Natural killer cell (primary cell): ENCODE measurements at regions not wholly inside any gene's neighbourhood (a gene's known extent, or its start where the extent isn't known, plus 50 kb on each side); places are given as distances from the start of the nearest gene placed in this dataset.

Experiments
- ATAC-seq, 3 donors: fragments of 150-1000 bp in 2 of 3; fragments of 200-7000 bp in 1 of 3; cut with Tn5 transposase; 1 replicate in 1 of 3; 2 replicates in 2 of 3; pipeline ENCODE4 v1.10.0; 2021; ENCODE audit warnings: mild to moderate bottlenecking in 2 of 3, moderate library complexity in 2 of 3
- DNase-seq, 2 donors: peaks; one replicate each; pipeline versions ENCODE4 v3.0.0 to v3.0.0-alpha.2; 2013 to 2021; ENCODE audit warnings: mixed read lengths in 1 of 2
- H3K27ac ChIP-seq: one replicate; pipeline ENCODE4 v1.5.1; 2013; ENCODE audit warnings: mild to moderate bottlenecking, low read length
- H3K27me3 ChIP-seq: one replicate; pipeline ENCODE4 v1.6.1; 2013; ENCODE audit warnings: low read length; ENCODE audit not compliant: control insufficient read depth, insufficient read depth
- H3K36me3 ChIP-seq: one replicate; pipeline ENCODE4 v1.6.1; 2013; ENCODE audit warnings: low read length; ENCODE audit not compliant: control insufficient read depth, insufficient read depth
- H3K4me1 ChIP-seq: one replicate; pipeline ENCODE4 v1.6.1; 2013; ENCODE audit warnings: low read length; ENCODE audit not compliant: control insufficient read depth, insufficient read depth
- H3K4me3 ChIP-seq: one replicate; pipeline ENCODE4 v1.5.1; 2013; ENCODE audit warnings: low read length
- H3K9me3 ChIP-seq: one replicate; pipeline ENCODE4 v1.6.1; 2013; ENCODE audit warnings: low read length; ENCODE audit not compliant: control insufficient read depth, insufficient read depth
- H3K27ac Mint-ChIP-seq, 2 donors: one replicate each; pipeline ENCODE4 v1.8.0; 2022; ENCODE audit warnings: mild to moderate bottlenecking in 2 of 2, mixed read lengths in 2 of 2, moderate library complexity in 1 of 2
- H3K27me3 Mint-ChIP-seq, 2 donors: one replicate each; pipeline ENCODE4 v1.8.0; 2022; ENCODE audit warnings: low read depth in 2 of 2, mixed read lengths in 2 of 2
- H3K36me3 Mint-ChIP-seq: one replicate; pipeline ENCODE4 v1.8.0; 2022; ENCODE audit warnings: mixed read lengths
- H3K4me1 Mint-ChIP-seq, 2 donors: one replicate each; pipeline ENCODE4 v1.8.0; 2022; ENCODE audit warnings: mixed read lengths in 2 of 2
- H3K4me3 Mint-ChIP-seq: one replicate; pipeline ENCODE4 v1.8.0; 2022; ENCODE audit warnings: mild to moderate bottlenecking, moderate library complexity, mixed read lengths
- H3K9me3 Mint-ChIP-seq, 2 donors: one replicate each; pipeline ENCODE4 v1.8.0; 2022; ENCODE audit warnings: mixed read lengths in 2 of 2
- CTCF ChIP-seq: fragments of 200-600 bp; IDR thresholded peaks from one replicate; pipeline ENCODE4 v1.8.0; 2022; ENCODE audit warnings: antibody characterized with exemption
- WGBS: methylation state at CpG from one replicate; pipeline ENCODE4 v1.1.7; 2013; ENCODE audit warnings: missing lambda C conversion rate; ENCODE audit not compliant: insufficient coverage; 5-methylcytosine and 5-hydroxymethylcytosine counted together
- intact Hi-C: fragments of 100-400 bp; cut with micrococcal nuclease; formaldehyde crosslinking; loops from one replicate; pipeline ENCODE4 v1.14.2; 2022

GRCh38 chr10:3389130-3389529, 216.5 kb upstream of the PITRM1 start:
- Histone ChIP-seq H3K36me3 (no peaks in the 10 kb centered on the region), H3K4me1 (no peaks in the 10 kb centered on the region), H3K4me3 (no peak overlapping the region), H3K27me3 (no peaks in the 10 kb centered on the region), H3K9me3 (no peaks in the 10 kb centered on the region), H3K27ac (no peak overlapping the region)
- H3K27ac Mint-ChIP-seq, result no peak overlapping the region
- intact Hi-C loops, result no loop called here
- peaks cover 0 to 28% of the 10 kb centered on the region in 2 donors for H3K27me3 Mint-ChIP-seq
- peaks cover 3 to 4% of the 10 kb centered on the region in 2 donors for H3K9me3 Mint-ChIP-seq
- no peaks in the 10 kb centered on the region for H3K4me1 Mint-ChIP-seq
- no peak for TF ChIP-seq CTCF
- no peaks in the 10 kb centered on the region for H3K36me3 Mint-ChIP-seq
- DNase-seq, result no peak
- no peak overlapping the region for H3K4me3 Mint-ChIP-seq
- WGBS, result 90% methylated on average over 10 of the region's 10 CpGs
- no peak for ATAC-seq

- no peak for TF ChIP-seq CTCF
- Mint-ChIP-seq H3K36me3 (no peaks in the 10 kb centered on the region), H3K9me3 (peaks cover 3 to 4% of the 10 kb centered on the region in 2 donors), H3K27ac (no peak overlapping the region), H3K27me3 (peaks cover 7 to 44% of the 10 kb centered on the region in 2 donors), H3K4me1 (no peaks in the 10 kb centered on the region), H3K4me3 (no peak overlapping the region)
- no peak overlapping the region for H3K27ac ChIP-seq
- H3K27me3 ChIP-seq, result no peaks in the 10 kb centered on the region
- WGBS, result 100% methylated on average over 2 of the region's 2 CpGs
- DNase-seq, result no peak
- no peaks in the 10 kb centered on the region for H3K9me3 ChIP-seq
- no peak for ATAC-seq
- H3K36me3 ChIP-seq, result no peaks in the 10 kb centered on the region
- intact Hi-C loops, result no loop called here
- no peak overlapping the region for H3K4me3 ChIP-seq
- H3K4me1 ChIP-seq, result no peaks in the 10 kb centered on the region
These were observed 212.9 kb upstream of the PITRM1 start for GRCh38 chr10:3385487-3385886.

- 77% methylated on average over 2 of the region's 2 CpGs for WGBS
- Mint-ChIP-seq H3K27ac (no peak overlapping the region), H3K9me3 (peaks cover 3 to 4% of the 10 kb centered on the region in 2 donors), H3K4me3 (no peak overlapping the region), H3K27me3 (peaks cover 9 to 40% of the 10 kb centered on the region in 2 donors), H3K4me1 (no peaks in the 10 kb centered on the region), H3K36me3 (no peaks in the 10 kb centered on the region)
- no peak for ATAC-seq
- no peak for TF ChIP-seq CTCF
- no peak overlapping the region for H3K4me3 ChIP-seq
- no peaks in the 10 kb centered on the region for H3K36me3 ChIP-seq
- DNase-seq, result no peak
- no peaks in the 10 kb centered on the region for H3K4me1 ChIP-seq
- H3K9me3 ChIP-seq, result no peaks in the 10 kb centered on the region
- H3K27me3 ChIP-seq, result no peaks in the 10 kb centered on the region
- H3K27ac ChIP-seq, result no peak overlapping the region
- intact Hi-C loops, result no loop called here
These were observed 209.5 kb upstream of the PITRM1 start for GRCh38 chr10:3382092-3382491.

- TF ChIP-seq CTCF, result no peak
- H3K27me3 Mint-ChIP-seq, result peaks cover 12 to 26% of the 10 kb centered on the region in 2 donors
- 98% methylated on average over 7 of the region's 7 CpGs for WGBS
- intact Hi-C loops, result no loop called here
- H3K4me1 Mint-ChIP-seq, result no peaks in the 10 kb centered on the region
- Histone ChIP-seq H3K4me3 (no peak overlapping the region), H3K9me3 (no peaks in the 10 kb centered on the region), H3K27me3 (no peaks in the 10 kb centered on the region), H3K36me3 (no peaks in the 10 kb centered on the region), H3K27ac (no peak overlapping the region), H3K4me1 (no peaks in the 10 kb centered on the region)
- DNase-seq (no peak), ATAC-seq (no peak)
- no peak overlapping the region for H3K27ac Mint-ChIP-seq
- no peak overlapping the region for H3K4me3 Mint-ChIP-seq
- no peaks in the 10 kb centered on the region for H3K36me3 Mint-ChIP-seq
- peaks cover 3 to 4% of the 10 kb centered on the region in 2 donors for H3K9me3 Mint-ChIP-seq
These were observed 207.9 kb upstream of the PITRM1 start for GRCh38 chr10:3380406-3381050.
